Transverse colon (tissue), 4 donors: ENCODE measurements at regions not wholly inside any gene's neighbourhood (a gene's known extent, or its start where the extent isn't known, plus 50 kb on each side); places are given as distances from the start of the nearest gene placed in this dataset.
"Not testable (repeated sequence)": the region's sequence is repeated elsewhere in the genome, so short reads cannot be mapped to it uniquely, and the experiment has no call there.

Experiments used
- DNase-seq: peaks from one replicate; pipeline ENCODE4 v3.0.0-alpha.2; 2019
- H3K27ac ChIP-seq, 4 donors: fragments of 200-600 bp; sonication (generic); 2 replicates each; pipeline ENCODE4 v1.5.1; 2016 to 2018; ENCODE audit warnings: inconsistent platforms in 4 of 4
- H3K27me3 ChIP-seq: fragments of 200-600 bp; sonication (generic); 2 replicates; pipeline ENCODE4 v1.5.1; 2017; ENCODE audit warnings: inconsistent platforms
- H3K36me3 ChIP-seq, 4 donors: fragments of 200-600 bp; sonication (generic); 2 replicates each; pipeline ENCODE4 v1.5.1; 2017 to 2019; ENCODE audit warnings: inconsistent platforms in 4 of 4
- H3K4me1 ChIP-seq, 4 donors: fragments of 200-600 bp; sonication (generic); 2 replicates each; pipeline ENCODE4 v1.5.1; 2017 to 2020; ENCODE audit warnings: inconsistent platforms in 4 of 4
- H3K4me3 ChIP-seq, 4 donors: fragments of 200-600 bp; sonication (generic); 1 replicate in 1 of 4; 2 replicates in 3 of 4; pipeline versions ENCODE4 v1.5.1 to v1.6.1; 2017 to 2019; ENCODE audit warnings: inconsistent platforms in 4 of 4
- H3K9me3 ChIP-seq, 2 donors: fragments of 200-600 bp; sonication (generic); 2 replicates each; pipeline ENCODE4 v1.5.1; 2017 to 2019; ENCODE audit warnings: inconsistent platforms in 2 of 2
- CTCF ChIP-seq, 5 experiments: fragments of 200-600 bp in 3 of 5; fragments of 450-650 bp in 2 of 5; sonication (generic) in 3 of 5; IDR thresholded peaks; 1 replicate in 2 of 5; 2 replicates in 3 of 5; pipeline ENCODE4 v1.5.1; 2016 to 2017; ENCODE audit warnings: antibody characterized with exemption in 5 of 5, inconsistent platforms in 3 of 5, mild to moderate bottlenecking in 2 of 5, moderate library complexity in 1 of 5
- EP300 ChIP-seq: sonication (generic); formaldehyde crosslinking; IDR thresholded peaks from one replicate; pipeline ENCODE4 v1.6.1; 2017; ENCODE audit warnings: antibody characterized with exemption, low read depth
- POLR2A ChIP-seq: fragments of 450-650 bp; IDR thresholded peaks from one replicate; pipeline ENCODE4 v1.6.1; 2016; ENCODE audit warnings: antibody characterized with exemption, mild to moderate bottlenecking, moderate library complexity
- POLR2AphosphoS5 ChIP-seq, 3 donors: sonication (generic); formaldehyde crosslinking; IDR thresholded peaks; one replicate each; pipeline ENCODE4 v1.6.1; 2016; ENCODE audit warnings: antibody characterized with exemption in 3 of 3
- WGBS, 2 donors: methylation state at CpG; one replicate each; pipeline ENCODE4 v1.1.5; 2018; ENCODE audit warnings: low coverage in 1 of 2; 5-methylcytosine and 5-hydroxymethylcytosine counted together
- in situ Hi-C, 4 donors: fragments of 200-750 bp; cut with MboI; loops; one replicate each; pipeline versions ENCODE4 v1.15.0 to v1.15.1; 2017; ENCODE audit warnings: low sequenced_read_pairs in 3 of 4, low pct_ligation_motif_present in 1 of 4, low pct_unique_long_range_greater_than_20kb in 1 of 4
- intact Hi-C: fragments of 100-400 bp; cut with DNase I; formaldehyde crosslinking; loops from one replicate; pipeline ENCODE4 v1.15.1; 2023; ENCODE audit warnings: low total_unique reads

DNA sequence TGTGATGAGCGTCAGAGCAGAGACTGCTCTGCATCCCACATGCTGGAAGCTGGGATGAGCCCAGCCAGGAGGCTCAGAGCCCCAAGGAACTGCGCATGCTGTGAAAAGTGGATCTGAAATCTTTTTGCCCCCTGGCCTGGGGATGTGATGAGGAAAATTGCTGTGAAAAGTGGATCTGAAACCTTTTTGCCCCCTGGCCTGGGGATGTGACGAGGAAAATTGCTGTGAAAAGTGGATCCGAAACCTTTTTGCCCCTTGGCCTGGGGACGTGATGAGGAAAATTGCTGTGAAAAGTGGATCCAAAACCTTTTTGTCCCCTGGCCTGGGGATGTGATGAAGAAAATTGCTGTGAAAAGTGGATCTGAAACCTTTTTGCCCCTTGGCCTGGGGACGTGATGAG lies 187.9 kb downstream of the BANP start:
- 74 to 93% methylated on average over 3 to 6 of the region's 6 CpGs for WGBS, 2 donors

DNA sequence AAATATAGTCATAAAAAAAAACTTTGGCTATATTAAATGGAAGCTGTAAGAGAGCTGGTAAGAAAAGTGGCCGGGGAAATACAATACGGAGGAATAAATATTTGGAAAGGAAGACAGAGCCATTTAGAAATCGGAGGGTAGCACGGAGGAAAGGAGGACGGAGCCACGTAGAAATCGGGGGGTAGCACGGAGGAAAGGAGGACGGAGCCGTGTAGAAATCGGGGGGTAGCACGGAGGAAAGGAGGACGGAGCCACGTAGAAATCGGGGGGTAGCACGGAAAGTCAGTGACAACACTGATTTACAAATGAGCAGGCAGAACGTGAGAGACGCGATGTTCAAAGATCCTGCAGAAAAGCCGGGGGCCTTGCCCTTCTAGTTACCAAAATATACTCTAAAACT lies 189.0 kb downstream of the BANP start:
- in situ Hi-C loops, H3K27ac ChIP-seq, H3K4me1 ChIP-seq, H3K9me3 ChIP-seq, DNase-seq, H3K4me3 ChIP-seq, H3K36me3 ChIP-seq, intact Hi-C loops: not testable (repeated sequence)
- WGBS, 2 donors, result 87 to 90% methylated on average over 14 to 20 of the region's 20 CpGs
- H3K27me3 ChIP-seq, result peaks cover 14% of the 10 kb centered on the region

More for the DNA sequence above, 187.9 kb downstream of the BANP start:
- intact Hi-C loops, H3K9me3 ChIP-seq, H3K27ac ChIP-seq, DNase-seq, in situ Hi-C loops, H3K36me3 ChIP-seq, H3K4me3 ChIP-seq, H3K4me1 ChIP-seq: not testable (repeated sequence)
- H3K27me3 ChIP-seq, result peaks cover 14% of the 10 kb centered on the region

DNA sequence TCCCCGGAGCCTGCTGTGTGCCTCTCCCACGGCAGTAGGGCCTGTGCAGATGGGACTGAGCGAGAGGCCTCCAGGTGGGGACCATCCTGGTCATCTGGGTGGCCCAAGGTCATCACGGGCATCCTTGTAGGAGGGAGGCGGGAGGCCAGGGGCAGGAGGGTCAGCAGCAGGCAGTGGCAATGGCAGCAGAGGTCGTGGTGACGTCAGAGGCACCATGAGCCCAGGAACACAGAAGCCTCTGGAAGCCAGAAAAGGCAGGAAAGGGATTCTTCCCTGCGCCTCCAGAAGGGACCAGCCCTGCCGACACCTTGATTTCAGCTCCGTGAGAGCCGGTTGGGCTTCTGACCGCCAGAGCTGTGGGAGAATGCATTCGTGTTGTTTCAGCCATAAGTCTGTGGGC lies 190.3 kb downstream of the BANP start:
- intact Hi-C loops, result no loop called here
- Histone ChIP-seq H3K4me3 (no peak overlapping the region), H3K9me3 (peaks cover 0 to 4% of the 10 kb centered on the region in 2 donors), H3K27ac (no peak overlapping the region), H3K27me3 (peaks cover 14% of the 10 kb centered on the region), H3K4me1 (no peaks in the 10 kb centered on the region), H3K36me3 (no peaks in the 10 kb centered on the region)
- DNase-seq, result no peak
- in situ Hi-C loops, result no loop called here
- 87% methylated on average over 7 of the region's 13 CpGs; no CpG with 5 or more reads in 1 of the 2 donors for WGBS, 2 donors
- TF ChIP-seq POLR2A (no peak), POLR2AphosphoS5 (IDR thresholded peaks at IDR 0.05) (no peak), EP300 (no peak), CTCF (IDR thresholded peaks at IDR 0.05) (no peak)

- intact Hi-C loops, H3K4me3 ChIP-seq, H3K27ac ChIP-seq, H3K36me3 ChIP-seq, DNase-seq, H3K4me1 ChIP-seq, H3K9me3 ChIP-seq, in situ Hi-C loops: not testable (repeated sequence)
- 77% methylated on average over 21 of the region's 23 CpGs; no CpG with 5 or more reads in 1 of the 2 donors for WGBS, 2 donors
- H3K27me3 ChIP-seq, result peaks cover 14% of the 10 kb centered on the region
Observed at GRCh38 chr16:88142056-88142935, 191.1 kb downstream of the BANP start.

DNA sequence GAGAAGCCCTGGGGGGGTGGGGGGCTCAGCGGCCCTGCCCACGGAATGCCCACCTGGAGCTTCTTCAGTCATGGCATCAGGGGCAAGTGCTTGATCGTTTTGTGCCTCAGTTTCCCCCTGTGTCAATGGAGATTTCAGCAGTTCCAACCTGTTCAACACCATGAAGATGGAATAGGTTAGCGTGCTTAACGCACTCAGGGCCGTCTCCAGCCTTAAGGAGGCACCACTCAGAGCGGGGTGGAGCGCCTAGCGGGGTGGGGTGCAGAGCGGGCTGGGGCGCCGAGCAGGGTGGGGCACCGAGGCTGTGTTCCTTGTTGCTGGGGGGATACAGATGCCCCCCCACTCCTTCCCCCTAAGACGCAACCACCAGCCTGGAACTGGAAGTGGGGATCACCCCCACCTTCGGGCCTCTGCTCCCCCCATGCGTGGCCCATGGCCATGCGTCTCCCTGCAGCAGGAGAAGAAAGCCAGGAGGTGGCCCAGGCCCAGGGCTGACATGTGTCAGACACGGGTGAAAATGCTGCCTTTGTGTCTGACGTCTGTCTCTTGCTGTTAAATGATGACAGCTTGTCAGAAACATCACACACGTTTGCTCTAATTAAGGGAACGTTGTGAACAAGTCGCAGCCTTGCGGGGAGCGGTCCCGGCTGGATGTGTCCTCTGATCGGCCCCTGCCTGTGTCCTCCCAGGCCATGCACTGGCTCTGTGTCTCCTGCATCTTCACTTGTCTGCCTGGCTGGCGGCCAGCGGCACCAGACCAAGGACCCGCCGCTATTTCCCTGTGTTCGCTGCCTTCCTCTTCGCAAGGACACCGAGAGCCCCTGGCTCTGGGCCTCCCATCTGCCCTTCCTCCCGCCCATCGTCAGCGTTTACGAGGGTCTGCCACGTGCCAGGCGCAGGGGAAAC lies 192.1 kb downstream of the BANP start:
- intact Hi-C loops, H3K4me1 ChIP-seq, H3K9me3 ChIP-seq, DNase-seq, H3K4me3 ChIP-seq, in situ Hi-C loops, H3K27ac ChIP-seq, H3K36me3 ChIP-seq: not testable (repeated sequence)
- H3K27me3 ChIP-seq, result peaks cover 14% of the 10 kb centered on the region
- 53% methylated on average over 23 of the region's 39 CpGs; no CpG with 5 or more reads in 1 of the 2 donors for WGBS, 2 donors

DNA sequence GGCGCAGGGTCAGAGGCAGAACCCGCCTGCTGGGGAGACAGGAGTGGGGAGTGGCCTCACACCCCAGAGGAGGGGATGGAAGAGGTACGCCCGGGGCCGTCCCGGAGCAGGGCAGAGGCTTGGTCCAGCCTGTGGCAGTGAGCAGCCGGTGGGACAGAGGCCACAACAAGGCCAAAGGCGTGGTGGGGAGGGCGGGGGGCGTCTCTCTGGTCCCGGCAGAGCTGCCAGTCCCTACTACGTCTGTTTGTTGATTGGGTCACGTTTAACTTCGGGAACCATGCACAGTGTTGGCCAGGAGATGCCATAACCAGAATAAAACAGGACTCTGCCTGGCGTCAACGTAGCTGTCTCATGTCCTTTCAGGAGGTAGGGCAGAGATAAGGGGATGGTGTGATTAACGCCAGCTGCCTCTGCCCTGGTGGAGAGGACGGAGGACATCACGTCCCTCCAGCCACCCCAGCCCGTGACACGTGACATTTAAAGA lies 192.8 kb downstream of the BANP start:
- no peak overlapping the region for H3K27ac ChIP-seq
- H3K9me3 ChIP-seq, result no peaks in the 10 kb centered on the region
- no peak overlapping the region for H3K4me3 ChIP-seq
- H3K36me3 ChIP-seq, result no peaks in the 10 kb centered on the region
- no peak for DNase-seq
- intact Hi-C loops (no loop called here), in situ Hi-C loops (no loop called here)
- peaks cover 14% of the 10 kb centered on the region for H3K27me3 ChIP-seq
- WGBS, 2 donors, result 27 to 39% methylated on average over 5 to 14 of the region's 21 CpGs
- H3K4me1 ChIP-seq, result no peaks in the 10 kb centered on the region
- no peak for TF ChIP-seq EP300
- TF ChIP-seq CTCF (IDR thresholded peaks at IDR 0.05), result no peak

DNA sequence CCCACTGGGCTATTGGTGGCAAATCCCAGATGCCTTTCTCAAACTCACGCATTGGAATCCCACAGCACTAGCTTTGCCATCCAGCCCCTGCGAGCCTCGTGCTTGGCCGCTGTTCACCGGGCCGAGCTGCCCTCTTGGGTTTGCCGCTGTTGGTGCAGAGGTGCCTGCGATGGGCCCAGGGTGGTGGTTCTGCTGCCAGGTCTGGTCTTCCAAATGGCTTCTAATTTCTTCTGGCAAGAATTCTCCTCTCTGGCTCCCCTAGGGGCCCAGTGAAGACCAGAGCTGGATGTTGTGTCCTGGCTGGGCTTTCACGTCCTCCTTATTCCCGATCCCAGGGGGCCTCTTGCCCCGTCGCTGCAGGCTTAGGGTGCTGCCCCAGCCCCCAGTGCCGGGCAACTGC lies 194.1 kb downstream of the BANP start:
- in situ Hi-C loops, H3K36me3 ChIP-seq, intact Hi-C loops, DNase-seq, H3K9me3 ChIP-seq, H3K27ac ChIP-seq, H3K4me1 ChIP-seq, H3K4me3 ChIP-seq: not testable (repeated sequence)
- H3K27me3 ChIP-seq, result peaks cover 14% of the 10 kb centered on the region
- WGBS, 2 donors, result 95% methylated on average over 8 of the region's 13 CpGs; no CpG with 5 or more reads in 1 of the 2 donors

GRCh38 chr16:88145824-88146405 lies 194.7 kb downstream of the BANP start:
- DNase-seq, H3K4me3 ChIP-seq, H3K27ac ChIP-seq, H3K36me3 ChIP-seq, intact Hi-C loops, H3K9me3 ChIP-seq, H3K4me1 ChIP-seq, in situ Hi-C loops: not testable (repeated sequence)
- WGBS, 2 donors, result 89% methylated on average over 20 of the region's 21 CpGs; no CpG with 5 or more reads in 1 of the 2 donors
- H3K27me3 ChIP-seq, result peaks cover 14% of the 10 kb centered on the region
